Parathyroid adenoma (tissue), 2 donors: ENCODE measurements at regions not wholly inside any gene's neighbourhood (a gene's known extent, or its start where the extent isn't known, plus 50 kb on each side); places are given as distances from the start of the nearest gene placed in this dataset.
"Not testable (repeated sequence)": the region's sequence is repeated elsewhere in the genome, so short reads cannot be mapped to it uniquely, and the experiment has no call there.

Experiments
- H2AFZ ChIP-seq: fragments of 300-600 bp; sonication (generic); one replicate; pipeline ENCODE4 v1.7.0; 2017; ENCODE audit warnings: antibody characterized with exemption, mild to moderate bottlenecking
- H3K27ac ChIP-seq: fragments of 300-600 bp; sonication (generic); one replicate; pipeline ENCODE4 v1.7.0; 2017
- H3K27me3 ChIP-seq: fragments of 300-600 bp; sonication (generic); one replicate; pipeline ENCODE4 v1.7.0; 2017; ENCODE audit warnings: low read length; ENCODE audit not compliant: control insufficient read depth, insufficient read depth
- H3K36me3 ChIP-seq: fragments of 300-600 bp; sonication (generic); one replicate; pipeline ENCODE4 v1.7.0; 2017; ENCODE audit warnings: low read length; ENCODE audit not compliant: control insufficient read depth, insufficient read depth
- H3K4me1 ChIP-seq: fragments of 300-600 bp; sonication (generic); one replicate; pipeline ENCODE4 v1.7.0; 2017; ENCODE audit warnings: control low read depth
- H3K4me2 ChIP-seq: fragments of 300-600 bp; sonication (generic); one replicate; pipeline ENCODE4 v1.7.0; 2017; ENCODE audit warnings: low read length
- H3K4me3 ChIP-seq: fragments of 300-600 bp; sonication (generic); one replicate; pipeline ENCODE4 v1.7.0; 2017; ENCODE audit warnings: low read depth, low read length
- H3K79me2 ChIP-seq: fragments of 300-600 bp; sonication (generic); one replicate; pipeline ENCODE4 v1.7.0; 2017; ENCODE audit warnings: control low read depth
- H3K9ac ChIP-seq: fragments of 300-600 bp; sonication (generic); one replicate; pipeline ENCODE4 v1.7.0; 2017; ENCODE audit warnings: mild to moderate bottlenecking
- H3K9me3 ChIP-seq: fragments of 300-600 bp; sonication (generic); one replicate; pipeline ENCODE4 v1.7.0; 2017; ENCODE audit warnings: low read length; ENCODE audit not compliant: control insufficient read depth
- TF ChIP-seq, protein P1 (sequence below): fragments of 300-600 bp; sonication (generic); IDR thresholded peaks from one replicate; pipeline ENCODE4 v1.7.0; 2017; ENCODE audit warnings: antibody characterized with exemption, mild to moderate bottlenecking
- donor health status: primary hyperparathyroidism.

DNA sequence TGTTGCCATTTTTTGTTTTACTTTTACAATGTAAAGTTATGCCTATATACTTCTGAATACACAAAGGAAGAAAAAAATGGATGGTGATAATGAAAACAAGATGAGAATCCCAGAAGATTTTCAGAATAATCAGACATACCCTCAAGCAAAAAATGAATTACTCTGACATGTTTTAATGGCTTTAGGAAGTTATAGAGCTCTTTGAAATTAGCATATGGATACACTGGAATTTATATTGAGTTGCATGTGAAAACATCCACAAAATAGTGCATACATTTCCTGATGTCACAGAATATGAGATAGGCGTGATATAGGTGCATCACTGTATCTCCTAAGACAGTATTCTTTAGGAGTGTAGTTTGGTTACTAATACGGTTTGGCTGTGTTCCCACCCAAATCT is 351.3 kb downstream of the SLC7A11 start:
- no peak overlapping the region for H3K9ac ChIP-seq
- no peak overlapping the region for H3K4me3 ChIP-seq
- H3K36me3 ChIP-seq, result no peaks in the 10 kb centered on the region
- no peaks in the 10 kb centered on the region for H3K27me3 ChIP-seq
- H3K27ac ChIP-seq, result no peak overlapping the region
- no peaks in the 10 kb centered on the region for H3K4me1 ChIP-seq
- H3K79me2 ChIP-seq, result no peaks in the 10 kb centered on the region
- H3K4me2 ChIP-seq, result no peak overlapping the region
- no peaks in the 10 kb centered on the region for H3K9me3 ChIP-seq
- no peak overlapping the region for H2AFZ ChIP-seq
- TF ChIP-seq, protein P1, sequence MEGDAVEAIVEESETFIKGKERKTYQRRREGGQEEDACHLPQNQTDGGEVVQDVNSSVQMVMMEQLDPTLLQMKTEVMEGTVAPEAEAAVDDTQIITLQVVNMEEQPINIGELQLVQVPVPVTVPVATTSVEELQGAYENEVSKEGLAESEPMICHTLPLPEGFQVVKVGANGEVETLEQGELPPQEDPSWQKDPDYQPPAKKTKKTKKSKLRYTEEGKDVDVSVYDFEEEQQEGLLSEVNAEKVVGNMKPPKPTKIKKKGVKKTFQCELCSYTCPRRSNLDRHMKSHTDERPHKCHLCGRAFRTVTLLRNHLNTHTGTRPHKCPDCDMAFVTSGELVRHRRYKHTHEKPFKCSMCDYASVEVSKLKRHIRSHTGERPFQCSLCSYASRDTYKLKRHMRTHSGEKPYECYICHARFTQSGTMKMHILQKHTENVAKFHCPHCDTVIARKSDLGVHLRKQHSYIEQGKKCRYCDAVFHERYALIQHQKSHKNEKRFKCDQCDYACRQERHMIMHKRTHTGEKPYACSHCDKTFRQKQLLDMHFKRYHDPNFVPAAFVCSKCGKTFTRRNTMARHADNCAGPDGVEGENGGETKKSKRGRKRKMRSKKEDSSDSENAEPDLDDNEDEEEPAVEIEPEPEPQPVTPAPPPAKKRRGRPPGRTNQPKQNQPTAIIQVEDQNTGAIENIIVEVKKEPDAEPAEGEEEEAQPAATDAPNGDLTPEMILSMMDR, result no peak

DNA sequence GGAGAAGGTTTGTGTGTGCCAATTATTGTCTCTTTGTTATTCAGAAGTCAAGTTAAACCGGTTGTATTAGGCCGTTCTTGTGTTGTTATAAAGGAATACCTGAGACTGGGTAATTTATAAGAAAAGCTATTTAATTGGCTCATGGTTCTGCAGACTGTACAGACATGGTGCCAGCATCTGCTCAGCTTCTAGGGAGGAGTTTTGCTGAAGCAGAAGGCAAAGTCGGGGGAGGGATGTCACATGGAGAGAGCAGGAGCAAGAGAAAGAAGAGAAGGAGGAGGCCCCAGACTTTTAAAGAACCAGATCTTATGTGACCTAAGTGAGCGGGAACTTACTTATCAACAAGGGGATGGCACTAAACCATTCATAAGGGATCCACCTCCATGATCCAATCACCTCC is 349.3 kb upstream of the PCDH18 start:
- H3K79me2 ChIP-seq, result no peaks in the 10 kb centered on the region
- H3K9me3 ChIP-seq, result no peaks in the 10 kb centered on the region
- no peak overlapping the region for H2AFZ ChIP-seq
- H3K4me2 ChIP-seq, result no peak overlapping the region
- no peaks in the 10 kb centered on the region for H3K27me3 ChIP-seq
- no peaks in the 10 kb centered on the region for H3K36me3 ChIP-seq
- no peaks in the 10 kb centered on the region for H3K4me1 ChIP-seq
- no peak overlapping the region for H3K4me3 ChIP-seq
- TF ChIP-seq, protein P1, result no peak
- H3K27ac ChIP-seq, result no peak overlapping the region
- H3K9ac ChIP-seq, result no peak overlapping the region

DNA sequence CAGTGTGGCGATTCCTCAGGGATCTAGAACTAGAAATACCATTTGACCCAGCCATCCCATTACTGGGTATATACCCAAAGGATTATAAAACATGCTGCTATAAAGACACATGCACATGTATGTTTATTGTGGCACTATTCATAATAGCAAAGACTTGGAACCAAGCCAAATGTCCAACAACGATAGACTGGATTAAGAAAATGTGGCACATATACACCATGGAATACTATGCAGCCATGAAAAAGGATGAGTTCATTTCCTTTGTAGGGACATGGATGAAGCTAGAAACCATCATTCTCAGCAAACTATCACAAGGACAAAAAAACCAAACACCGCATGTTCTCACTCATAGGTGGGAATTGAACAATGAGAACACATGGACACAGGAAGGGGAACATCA is 335.8 kb upstream of the PCDH18 start:
- not testable (repeated sequence) for H3K27me3 ChIP-seq, H3K27ac ChIP-seq, H3K4me2 ChIP-seq, H3K36me3 ChIP-seq, H3K9me3 ChIP-seq, H3K4me3 ChIP-seq, H3K79me2 ChIP-seq, H2AFZ ChIP-seq, H3K9ac ChIP-seq, H3K4me1 ChIP-seq

- no peaks in the 10 kb centered on the region for H3K79me2 ChIP-seq
- H3K36me3 ChIP-seq, result no peaks in the 10 kb centered on the region
- H3K4me2 ChIP-seq, result no peak overlapping the region
- no peak overlapping the region for H2AFZ ChIP-seq
- H3K27me3 ChIP-seq, result no peaks in the 10 kb centered on the region
- H3K4me3 ChIP-seq, result no peak overlapping the region
- H3K9ac ChIP-seq, result no peak overlapping the region
- no peak overlapping the region for H3K27ac ChIP-seq
- TF ChIP-seq, protein P1, result no peak
- H3K4me1 ChIP-seq, result no peaks in the 10 kb centered on the region
- H3K9me3 ChIP-seq, result no peaks in the 10 kb centered on the region
These were observed 334.4 kb upstream of the PCDH18 start for GRCh38 chr4:137866671-137867070.

- H3K4me1 ChIP-seq, result no peaks in the 10 kb centered on the region
These were observed 329.4 kb upstream of the PCDH18 start for GRCh38 chr4:137861682-137862081.

More at GRCh38 chr4:137861682-137862081, 329.4 kb upstream of the PCDH18 start:
- TF ChIP-seq, protein P1, result no peak
- no peak overlapping the region for H3K4me3 ChIP-seq
- no peaks in the 10 kb centered on the region for H3K9me3 ChIP-seq
- H3K79me2 ChIP-seq, result no peaks in the 10 kb centered on the region
- H3K4me2 ChIP-seq, result no peak overlapping the region
- H2AFZ ChIP-seq, result no peak overlapping the region
- H3K9ac ChIP-seq, result no peak overlapping the region
- no peaks in the 10 kb centered on the region for H3K36me3 ChIP-seq
- H3K27me3 ChIP-seq, result no peaks in the 10 kb centered on the region
- no peak overlapping the region for H3K27ac ChIP-seq
